DND-41 (cell line): ENCODE measurements at regions not wholly inside any gene's neighbourhood (a gene's known extent, or its start where the extent isn't known, plus 50 kb on each side); places are given as distances from the start of the nearest gene placed in this dataset.
"Not testable (repeated sequence)": the region's sequence is repeated elsewhere in the genome, so short reads cannot be mapped to it uniquely, and the experiment has no call there.

Source experiments
- ATAC-seq: fragments of 200-7000 bp; cut with Tn5 transposase; 3 replicates; pipeline ENCODE4 v1.9.1; 2021; ENCODE audit warnings: low read depth; ENCODE audit not compliant: insufficient read depth
- DNase-seq: peaks from one replicate; pipeline ENCODE4 v3.0.0-alpha.2; 2020
- H2AFZ ChIP-seq: 2 replicates; pipeline ENCODE4 v1.6.0; 2012; ENCODE audit warnings: low read depth, low read length
- H3K27ac ChIP-seq: 2 replicates; pipeline ENCODE4 v1.5.1; 2012; ENCODE audit warnings: low read length, inconsistent platforms
- H3K27me3 ChIP-seq: fragments of 200-600 bp; sonication (generic); 2 replicates; pipeline ENCODE4 v1.6.0; 2012; ENCODE audit warnings: low read length, mild to moderate bottlenecking, inconsistent platforms; ENCODE audit not compliant: insufficient read depth, poor library complexity
- H3K36me3 ChIP-seq: 2 replicates; pipeline ENCODE4 v1.5.1; 2012; ENCODE audit warnings: low read length, inconsistent platforms; ENCODE audit not compliant: insufficient read depth
- H3K4me1 ChIP-seq: 2 replicates; pipeline ENCODE4 v1.5.1; 2012; ENCODE audit warnings: mild to moderate bottlenecking, low read length; ENCODE audit not compliant: insufficient read depth
- H3K4me2 ChIP-seq: 2 replicates; pipeline ENCODE4 v1.6.0; 2012; ENCODE audit warnings: mild to moderate bottlenecking, moderate library complexity, low read length, inconsistent platforms; ENCODE audit not compliant: insufficient read depth
- H3K4me3 ChIP-seq, 2 experiments: fragments of 200-600 bp in 1 of 2; shearing (Covaris generic) in 1 of 2; 2 replicates each; pipeline ENCODE4 v1.5.1; 2012 to 2016; ENCODE audit warnings: inconsistent platforms in 2 of 2, low read length in 2 of 2, mild to moderate bottlenecking in 2 of 2, low read depth in 1 of 2, moderate library complexity in 1 of 2
- H3K79me2 ChIP-seq: 2 replicates; pipeline ENCODE4 v1.6.0; 2012; ENCODE audit warnings: low read length, inconsistent platforms; ENCODE audit not compliant: insufficient read depth
- H3K9ac ChIP-seq: 2 replicates; pipeline ENCODE4 v1.6.0; 2012; ENCODE audit warnings: low read depth, mild to moderate bottlenecking, inconsistent platforms, low read length, moderate library complexity
- H3K9me3 ChIP-seq: 2 replicates; pipeline ENCODE4 v1.5.1; 2012; ENCODE audit warnings: low read length, moderate library complexity, mild to moderate bottlenecking, inconsistent platforms; ENCODE audit not compliant: insufficient read depth, severe bottlenecking
- H4K20me1 ChIP-seq: 2 replicates; pipeline ENCODE4 v1.6.0; 2012; ENCODE audit warnings: low read length; ENCODE audit not compliant: insufficient read depth
- CTCF ChIP-seq: IDR thresholded peaks from 2 replicates; pipeline ENCODE4 v1.5.1; 2012; ENCODE audit warnings: borderline replicate concordance, low read length, moderate library complexity, mild to moderate bottlenecking; ENCODE audit not compliant: poor library complexity, severe bottlenecking; ENCODE audit errors: extremely low read depth
- EZH2 ChIP-seq: IDR thresholded peaks from 3 replicates; pipeline ENCODE4 v1.6.1; 2012; ENCODE audit warnings: borderline replicate concordance, low read depth, mild to moderate bottlenecking, moderate library complexity, low read length, inconsistent platforms; ENCODE audit not compliant: severe bottlenecking

DNA sequence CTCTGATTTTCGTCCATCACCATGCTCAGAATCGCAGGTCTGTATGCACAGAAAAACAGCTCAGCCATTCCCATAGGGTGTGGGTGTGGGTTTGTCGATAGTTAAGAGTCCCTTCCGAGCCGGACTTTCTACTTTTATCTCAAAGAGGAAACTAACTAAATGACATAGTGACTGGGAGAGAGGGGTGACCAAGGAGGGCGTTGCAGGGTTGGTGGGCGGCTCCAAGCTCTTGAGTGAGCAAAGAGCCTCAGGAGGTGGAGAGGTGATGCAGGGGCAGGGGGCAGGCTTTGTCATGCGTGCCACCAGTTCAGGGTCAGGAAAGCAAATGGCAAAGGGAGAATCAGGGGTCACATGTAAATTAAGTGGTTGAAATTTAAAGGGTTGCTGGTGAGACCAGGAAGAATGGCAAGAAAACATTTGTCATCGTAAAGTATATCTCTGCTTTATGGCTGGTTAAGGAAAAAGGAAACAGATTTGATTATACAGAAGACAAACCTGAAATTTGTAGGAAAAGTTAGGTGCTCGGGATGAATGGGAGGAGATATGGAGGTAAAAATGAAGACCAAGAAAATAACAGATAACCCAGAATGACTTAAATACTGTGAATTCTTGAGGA lies 249.0 kb downstream of the SETD4 start:
- Histone ChIP-seq H2AFZ (no peak overlapping the region), H3K4me3 (no peak overlapping the region), H3K36me3 (no peaks in the 10 kb centered on the region), H3K4me2 (no peak overlapping the region), H3K79me2 (no peaks in the 10 kb centered on the region), H3K9ac (no peak overlapping the region), H3K4me1 (no peaks in the 10 kb centered on the region), H3K27ac (no peak overlapping the region), H3K9me3 (no peaks in the 10 kb centered on the region), H3K27me3 (no peaks in the 10 kb centered on the region), H4K20me1 (no peaks in the 10 kb centered on the region)
- no peak for DNase-seq
- no peak for TF ChIP-seq EZH2
- TF ChIP-seq CTCF = no peak
- no peak for ATAC-seq

GRCh38 chr21:35810431-35810970 lies 249.8 kb downstream of the SETD4 start:
- Histone ChIP-seq H3K9me3 (no peaks in the 10 kb centered on the region), H3K4me3 (no peak overlapping the region), H3K27me3 (no peaks in the 10 kb centered on the region), H3K36me3 (no peaks in the 10 kb centered on the region), H3K4me2 (no peak overlapping the region), H3K9ac (no peak overlapping the region), H2AFZ (no peak overlapping the region), H4K20me1 (no peaks in the 10 kb centered on the region), H3K4me1 (no peaks in the 10 kb centered on the region), H3K27ac (no peak overlapping the region), H3K79me2 (no peaks in the 10 kb centered on the region)
- ATAC-seq (no peak), DNase-seq (no peak)
- TF ChIP-seq EZH2 (no peak), CTCF (no peak)

GRCh38 chr21:35801391-35801790 lies 258.9 kb downstream of the SETD4 start:
- Histone ChIP-seq H3K9me3 (no peaks in the 10 kb centered on the region), H3K4me1 (peaks cover 29% of the 10 kb centered on the region), H3K27ac (peak overlapping the region; percentile 80), H3K27me3 (no peaks in the 10 kb centered on the region), H3K9ac (peak overlapping the region; percentile 23; the same call in 1 of the 2 replicates), H3K4me3 (peak overlapping the region in 1 of 2 experiments; percentile 14; a peak in 1 of 4 replicates), H3K79me2 (no peaks in the 10 kb centered on the region), H3K36me3 (no peaks in the 10 kb centered on the region), H2AFZ (peak overlapping the region; percentile 43; the same call in 1 of the 2 replicates), H4K20me1 (no peaks in the 10 kb centered on the region), H3K4me2 (peak overlapping the region; percentile 41)
- peak; percentile 94 for DNase-seq
- ATAC-seq = peak; percentile 96
- no peak for TF ChIP-seq EZH2
- TF ChIP-seq CTCF = peak; percentile 14

DNA sequence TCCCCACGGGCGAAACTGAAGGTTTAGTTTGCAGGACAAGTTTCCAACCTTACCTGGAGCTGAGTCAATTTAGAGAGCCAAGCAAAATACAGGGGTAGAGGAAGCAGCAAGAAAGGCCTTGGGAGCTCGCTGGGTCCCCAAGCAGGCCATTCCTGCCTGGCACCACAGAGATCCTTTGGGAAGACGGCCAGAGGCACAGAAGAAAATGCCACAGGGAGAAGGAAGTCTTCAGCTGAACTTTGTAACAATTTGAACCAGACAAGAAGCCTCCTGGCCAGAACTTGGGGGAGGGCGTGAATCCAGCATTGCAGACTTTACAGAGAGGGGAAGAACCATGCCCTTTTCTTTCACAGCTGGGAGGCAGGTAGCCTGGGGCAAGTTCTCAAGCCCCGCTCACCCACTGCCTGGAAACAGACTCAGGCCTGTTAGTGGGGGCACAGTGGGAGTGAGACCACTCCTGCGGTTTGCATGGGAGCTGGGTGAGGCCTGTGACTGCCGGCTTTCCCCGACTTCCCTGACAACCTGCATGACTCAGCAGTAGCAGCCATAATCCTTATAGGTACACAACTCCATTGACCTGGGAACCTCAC lies 259.4 kb downstream of the SETD4 start:
- H3K79me2 ChIP-seq, H3K36me3 ChIP-seq, H4K20me1 ChIP-seq, H3K27me3 ChIP-seq, H3K9me3 ChIP-seq: not testable (repeated sequence)
- peak overlapping the region in 1 of 2 experiments; percentile 14; a peak in 1 of 4 replicates for H3K4me3 ChIP-seq
- H2AFZ ChIP-seq = peak overlapping the region; percentile 43
- H3K27ac ChIP-seq = peak overlapping the region; percentile 80
- peak overlapping the region; percentile 23; the same call in 1 of the 2 replicates for H3K9ac ChIP-seq
- DNase-seq = peak; percentile 8
- H3K4me1 ChIP-seq = peaks cover 29% of the 10 kb centered on the region
- H3K4me2 ChIP-seq = peak overlapping the region; percentile 41
- peak; percentile 39; the same call in 2 of the 3 replicates for ATAC-seq
